NOMO-1 treated with DMSO at 0.1 percent for 48 hours (cell line): ENCODE measurements at regions not wholly inside any gene's neighbourhood (a gene's known extent, or its start where the extent isn't known, plus 50 kb on each side); places are given as distances from the start of the nearest gene placed in this dataset.

Source experiments
- DNase-seq: peaks from one replicate; lab custom pipeline; 2025; ENCODE audit not compliant: unreplicated experiment; lab: John Stamatoyannopoulos, UW

- no peak for DNase-seq
Measured at GRCh38 chr14:100673085-100673806, 53.4 kb upstream of the DLK1 start.

- DNase-seq: no peak
Measured at GRCh38 chr14:100673807-100674154, 52.9 kb upstream of the DLK1 start.

- no peak for DNase-seq
Measured at GRCh38 chr14:100674428-100674827, 52.3 kb upstream of the DLK1 start.

GRCh38 chr14:100674897-100675619 is 51.6 kb upstream of the DLK1 start:
- no peak for DNase-seq

GRCh38 chr14:100675699-100676684 is 50.7 kb upstream of the DLK1 start:
- DNase-seq: no peak
